Common myeloid progenitor, CD34-positive (primary cell): ENCODE measurements at regions not wholly inside any gene's neighbourhood (a gene's known extent, or its start where the extent isn't known, plus 50 kb on each side); places are given as distances from the start of the nearest gene placed in this dataset.

ENCODE experiments used
- CTCF ChIA-PET: fragments of 350-600 bp; sonication (Branson Sonifier 250); formaldehyde crosslinking; loops from one replicate; lab custom pipeline; 2021; ENCODE audit warnings: antibody characterized with exemption; lab: Charles Lee
- POLR2A ChIA-PET: fragments of 350-600 bp; sonication (Branson Sonifier 250); formaldehyde crosslinking; loops from one replicate; lab custom pipeline; 2021; ENCODE audit warnings: antibody characterized with exemption; lab: Charles Lee
- DNase-seq, 3 donors: peaks; one replicate each; pipeline versions ENCODE4 v3.0.0 to v3.0.0-alpha.2; 2013
- H3K27ac ChIP-seq, 2 experiments: 1 replicate in 1 of 2; 2 replicates in 1 of 2; pipeline ENCODE4 v1.7.0; 2013; ENCODE audit warnings: inconsistent platforms in 2 of 2, low read length in 2 of 2, mild to moderate bottlenecking in 2 of 2, low read depth in 1 of 2, moderate library complexity in 1 of 2; ENCODE audit not compliant: severe bottlenecking in 2 of 2, insufficient read depth in 1 of 2, poor library complexity in 1 of 2
- H3K27me3 ChIP-seq, 5 experiments: replicated peaks in 2 of 5; 1 replicate in 3 of 5; 2 replicates in 2 of 5; pipeline versions ENCODE4 v1.6.1 to v1.7.0; 2013; ENCODE audit warnings: low read length in 4 of 5, mild to moderate bottlenecking in 2 of 5, moderate library complexity in 2 of 5, inconsistent platforms in 1 of 5; ENCODE audit not compliant: insufficient read depth in 5 of 5, control insufficient read depth in 4 of 5
- H3K36me3 ChIP-seq, 4 experiments: 1 replicate in 2 of 4; 2 replicates in 2 of 4; pipeline versions ENCODE4 v1.6.1 to v1.7.0; 2013; ENCODE audit warnings: low read length in 3 of 4, control low read depth in 1 of 4, mild to moderate bottlenecking in 1 of 4; ENCODE audit not compliant: control insufficient read depth in 4 of 4, insufficient read depth in 4 of 4
- H3K4me1 ChIP-seq, 4 experiments: 1 replicate in 3 of 4; 2 replicates in 1 of 4; pipeline versions ENCODE4 v1.6.1 to v1.7.1; 2013; ENCODE audit warnings: low read length in 3 of 4, mild to moderate bottlenecking in 3 of 4, control low read depth in 1 of 4, inconsistent platforms in 1 of 4, moderate library complexity in 1 of 4; ENCODE audit not compliant: control insufficient read depth in 4 of 4, insufficient read depth in 4 of 4; ENCODE audit errors: control extremely low read depth in 1 of 4
- H3K4me3 ChIP-seq, 7 experiments: 1 replicate in 4 of 7; 2 replicates in 3 of 7; pipeline versions ENCODE4 v1.5.1 to v1.7.0; 2013; ENCODE audit warnings: mild to moderate bottlenecking in 7 of 7, low read length in 6 of 7, moderate library complexity in 6 of 7, inconsistent platforms in 2 of 7, low read depth in 2 of 7, control low read depth in 1 of 7; ENCODE audit not compliant: insufficient read depth in 4 of 7, control insufficient read depth in 1 of 7; ENCODE audit errors: extremely low read depth in 1 of 7
- H3K9me3 ChIP-seq, 5 experiments: 1 replicate in 4 of 5; 2 replicates in 1 of 5; pipeline versions ENCODE4 v1.6.1 to v1.7.1; 2013; ENCODE audit warnings: low read length in 4 of 5, mild to moderate bottlenecking in 2 of 5, inconsistent platforms in 1 of 5, low read depth in 1 of 5, moderate library complexity in 1 of 5; ENCODE audit not compliant: control insufficient read depth in 4 of 5, insufficient read depth in 2 of 5; ENCODE audit errors: control extremely low read depth in 1 of 5
- WGBS: methylation state at CpG from one replicate; pipeline ENCODE4 v1.1.5; 2013; ENCODE audit not compliant: insufficient coverage; 5-methylcytosine and 5-hydroxymethylcytosine counted together

DNA sequence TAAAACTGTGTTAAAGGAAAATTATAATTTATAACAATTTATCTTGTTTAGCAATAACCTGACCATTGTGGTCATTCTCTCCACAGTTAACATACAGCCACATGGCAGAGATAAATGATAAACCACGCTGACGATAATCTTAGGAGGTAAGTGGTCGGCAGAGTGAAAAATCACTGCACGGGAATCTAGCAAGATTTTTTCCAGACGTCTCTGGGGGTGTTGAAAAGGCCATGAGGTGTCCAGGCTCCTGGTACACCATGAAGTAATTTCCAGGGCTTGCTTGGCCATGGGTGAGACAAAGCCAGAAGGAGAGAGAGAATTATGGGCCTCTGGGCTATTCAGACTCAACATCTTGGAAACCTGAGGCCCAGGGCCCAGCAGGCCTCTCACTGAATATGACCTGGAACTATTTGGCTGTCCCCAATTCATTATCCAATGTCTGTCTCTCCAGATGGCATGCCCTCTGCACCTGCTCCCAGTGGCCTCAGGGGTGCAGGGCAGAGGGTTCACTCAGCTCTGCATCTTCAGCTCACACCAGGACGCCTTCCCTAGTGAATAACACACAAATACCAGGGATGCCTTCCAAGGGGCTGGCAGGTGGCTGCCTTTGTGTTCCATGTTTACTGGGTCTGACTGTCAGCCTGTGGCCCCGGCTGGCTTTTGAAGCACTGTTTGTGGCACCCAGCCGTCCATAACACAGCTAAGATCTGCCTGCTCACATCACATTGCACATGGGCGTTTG lies 590.4 kb upstream of the PFKP start:
- POLR2A ChIA-PET: no interaction called here
- Histone ChIP-seq H3K4me1 (no peaks in the 10 kb centered on the region), H3K27ac (no peak overlapping the region), H3K9me3 (peaks cover 0 to 4% (median 2%) of the 10 kb centered on the region in 5 experiments), H3K36me3 (no peaks in the 10 kb centered on the region), H3K4me3 (no peak overlapping the region), H3K27me3 (no peaks in the 10 kb centered on the region)
- 79% methylated on average over 8 of the region's 9 CpGs for WGBS
- no peak for DNase-seq
- CTCF ChIA-PET: no interaction called here

DNA sequence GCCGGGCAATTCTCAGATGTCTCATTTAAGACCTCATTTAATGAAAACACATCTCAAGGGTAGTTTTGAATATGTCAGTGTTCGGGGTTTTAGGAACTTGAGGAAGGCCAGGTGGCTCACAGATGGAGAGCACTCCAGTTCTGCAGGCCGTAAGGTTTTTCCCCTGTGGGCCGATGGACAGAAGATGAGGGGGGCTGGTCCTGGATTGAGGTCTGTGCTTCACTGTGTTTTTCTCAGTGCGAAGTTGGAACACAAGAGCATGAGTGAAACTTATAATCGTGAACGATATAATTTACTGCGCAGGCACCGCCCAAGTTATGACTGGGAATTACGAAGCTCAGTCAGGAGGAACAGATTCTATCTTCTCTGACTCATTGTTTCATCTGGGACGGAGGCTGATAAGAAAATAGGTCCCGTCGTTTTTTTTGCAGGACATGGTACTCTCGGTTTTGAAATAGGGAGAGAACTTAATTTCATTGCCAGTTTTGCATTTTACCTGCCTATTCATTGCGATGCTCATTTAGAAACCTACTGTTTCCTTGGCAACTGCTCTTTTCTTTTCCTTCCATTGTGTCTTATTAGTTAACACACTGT lies 591.0 kb upstream of the PFKP start:
- DNase-seq: no peak
- H3K27me3 ChIP-seq: no peaks in the 10 kb centered on the region
- no peak overlapping the region for H3K27ac ChIP-seq
- H3K4me1 ChIP-seq: no peaks in the 10 kb centered on the region
- WGBS: 89% methylated on average over 10 of the region's 15 CpGs
- no peak overlapping the region for H3K4me3 ChIP-seq
- POLR2A ChIA-PET: no interaction called here
- peaks cover 0 to 4% (median 2%) of the 10 kb centered on the region in 5 experiments for H3K9me3 ChIP-seq
- CTCF ChIA-PET: no interaction called here
- no peaks in the 10 kb centered on the region for H3K36me3 ChIP-seq

DNA sequence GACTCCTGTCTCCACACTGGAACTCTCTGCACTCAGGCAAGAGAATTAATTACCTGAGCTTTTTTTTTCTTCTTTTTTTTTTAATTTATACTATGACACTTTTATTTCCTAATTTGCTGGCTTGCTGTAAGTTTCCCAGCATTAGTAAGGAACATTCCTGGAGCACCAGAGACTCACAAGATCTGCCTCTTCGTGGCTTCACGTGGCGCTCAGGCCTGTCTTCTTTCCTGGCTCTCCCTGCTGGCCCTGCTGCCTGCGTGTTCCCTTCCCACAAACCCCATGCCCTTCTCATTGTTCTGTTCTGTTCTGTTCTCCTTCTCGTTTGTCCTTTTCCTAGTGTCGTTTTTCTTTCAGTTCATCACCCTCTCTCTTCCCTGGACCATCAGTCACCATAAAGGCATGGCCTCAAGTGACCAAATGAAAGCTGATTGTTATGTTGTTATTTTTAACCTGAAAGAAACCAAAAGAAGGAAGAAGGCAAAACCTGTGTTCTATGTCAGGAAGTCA lies 591.6 kb upstream of the PFKP start:
- H3K9me3 ChIP-seq: peaks cover 0 to 4% (median 2%) of the 10 kb centered on the region in 5 experiments
- H3K27me3 ChIP-seq: no peaks in the 10 kb centered on the region
- 83% methylated on average over 4 of the region's 6 CpGs for WGBS
- ChIA-PET CTCF (no interaction called here), POLR2A (no interaction called here)
- H3K4me1 ChIP-seq: no peaks in the 10 kb centered on the region
- no peak overlapping the region for H3K27ac ChIP-seq
- no peak for DNase-seq
- H3K36me3 ChIP-seq: no peaks in the 10 kb centered on the region
- H3K4me3 ChIP-seq: no peak overlapping the region

DNA sequence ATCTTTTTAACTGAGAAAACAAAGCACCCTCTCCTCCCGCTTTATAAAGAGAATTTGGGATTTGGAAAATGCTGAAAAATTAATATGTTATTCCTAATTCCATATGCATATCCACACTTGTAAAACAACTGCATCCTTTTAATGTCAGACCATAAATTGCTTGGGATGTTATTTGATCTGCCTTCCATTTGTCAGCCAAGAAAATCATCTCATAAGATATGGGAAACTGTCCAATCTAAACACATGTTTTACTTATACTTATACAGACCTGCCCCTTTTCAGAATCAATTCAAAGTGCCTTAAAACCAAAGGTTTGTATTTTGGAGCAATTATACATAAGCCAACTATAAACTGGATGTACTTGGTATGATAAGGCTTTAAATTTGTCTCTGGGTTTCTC lies 595.5 kb upstream of the PFKP start:
- Histone ChIP-seq H3K27ac (no peak overlapping the region), H3K4me3 (no peak overlapping the region), H3K4me1 (no peaks in the 10 kb centered on the region), H3K36me3 (no peaks in the 10 kb centered on the region), H3K9me3 (peaks cover 0 to 4% (median 2%) of the 10 kb centered on the region in 5 experiments), H3K27me3 (no peaks in the 10 kb centered on the region)
- POLR2A ChIA-PET: no interaction called here
- DNase-seq: no peak
- CTCF ChIA-PET: no interaction called here
- WGBS: no CpG with 5 or more reads among the region's 1 CpG

DNA sequence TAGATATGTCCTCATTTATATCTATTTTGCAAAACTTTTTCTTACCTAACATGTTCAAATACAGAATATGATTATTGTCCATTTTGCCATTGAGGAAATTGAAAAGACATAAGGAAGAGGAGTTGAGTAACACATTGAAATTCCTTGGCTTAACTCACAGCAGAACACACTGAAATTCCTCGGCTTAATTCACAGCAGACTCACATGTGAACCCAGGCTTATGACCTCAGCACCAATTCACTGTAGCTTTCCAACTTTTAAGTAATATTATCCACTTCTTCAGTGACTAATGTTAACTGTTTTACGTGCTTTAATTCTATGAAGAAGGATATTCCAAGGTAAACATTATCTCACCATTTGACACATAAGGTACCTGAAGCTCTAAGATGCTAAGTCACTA lies 597.5 kb upstream of the PFKP start:
- Histone ChIP-seq H3K4me1 (no peaks in the 10 kb centered on the region), H3K9me3 (peaks cover 0 to 4% (median 2%) of the 10 kb centered on the region in 5 experiments), H3K4me3 (no peak overlapping the region), H3K36me3 (no peaks in the 10 kb centered on the region), H3K27ac (no peak overlapping the region), H3K27me3 (no peaks in the 10 kb centered on the region)
- DNase-seq: no peak
- POLR2A ChIA-PET: no interaction called here
- WGBS: 100% methylated on average over 1 of the region's 2 CpGs
- CTCF ChIA-PET: no interaction called here

DNA sequence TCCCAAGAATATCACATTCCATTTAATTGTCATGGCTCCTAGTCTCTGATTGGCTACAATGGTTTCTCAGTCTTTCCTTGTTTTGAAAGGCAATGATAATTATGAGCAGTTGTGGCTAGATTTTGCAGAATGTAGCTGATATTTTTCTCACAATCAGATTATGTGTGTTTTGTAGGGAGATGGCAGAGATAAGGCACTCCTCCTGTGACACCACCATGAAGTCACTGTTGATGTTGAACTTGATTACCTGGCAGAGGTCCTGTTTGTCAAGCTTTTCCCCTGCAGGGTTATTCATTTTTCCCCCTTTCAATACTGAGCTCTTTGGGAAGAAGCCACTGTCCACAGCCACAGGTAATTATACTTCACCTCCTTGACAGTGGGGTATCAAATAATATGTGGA lies 602.9 kb upstream of the PFKP start:
- POLR2A ChIA-PET: no interaction called here

DNA sequence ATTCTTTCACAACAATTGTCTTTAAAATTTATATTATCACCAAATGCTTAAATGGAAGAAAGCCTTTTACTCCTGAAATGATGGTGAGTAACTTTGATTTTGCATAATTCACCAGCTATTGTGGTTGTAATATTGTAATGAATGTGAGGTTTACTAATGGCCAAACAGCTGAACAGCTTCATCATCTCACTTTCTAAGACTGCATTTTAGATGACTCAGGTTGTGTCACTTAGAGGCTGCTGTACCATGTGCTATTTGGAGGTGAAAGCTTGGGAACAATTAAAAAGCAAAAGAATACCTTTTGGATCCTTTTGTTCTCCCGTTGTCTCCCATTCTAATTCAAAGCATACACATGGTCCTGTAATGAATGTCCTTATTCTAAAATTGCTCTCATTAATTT lies 604.0 kb upstream of the PFKP start:
- no peak for DNase-seq
- Histone ChIP-seq H3K27ac (no peak overlapping the region), H3K4me3 (no peak overlapping the region), H3K4me1 (no peaks in the 10 kb centered on the region), H3K9me3 (no peaks in the 10 kb centered on the region), H3K36me3 (no peaks in the 10 kb centered on the region), H3K27me3 (no peaks in the 10 kb centered on the region)
- ChIA-PET CTCF (no interaction called here), POLR2A (no interaction called here)
- 100% methylated on average over 1 of the region's 1 CpG for WGBS

More for the DNA sequence above, 602.9 kb upstream of the PFKP start:
- H3K36me3 ChIP-seq: no peaks in the 10 kb centered on the region
- H3K4me3 ChIP-seq: no peak overlapping the region
- H3K4me1 ChIP-seq: no peaks in the 10 kb centered on the region
- no peak overlapping the region for H3K27ac ChIP-seq
- DNase-seq: no peak
- CTCF ChIA-PET: no interaction called here
- H3K27me3 ChIP-seq: no peaks in the 10 kb centered on the region
- no peaks in the 10 kb centered on the region for H3K9me3 ChIP-seq
